Brain microvascular endothelial cell (primary cell): ENCODE measurements at regions not wholly inside any gene's neighbourhood (a gene's known extent, or its start where the extent isn't known, plus 50 kb on each side); places are given as distances from the start of the nearest gene placed in this dataset.

Source experiments
- DNase-seq: peaks from one replicate; pipeline ENCODE4 v3.0.0-alpha.2; 2020
- H3K27ac ChIP-seq: fragments of 250-450 bp; sonication (Bioruptor Pico); 2 replicates; pipeline ENCODE4 v1.5.1; 2020; ENCODE audit warnings: mild to moderate bottlenecking, moderate library complexity
- H3K27me3 ChIP-seq: fragments of 250-450 bp; sonication (Bioruptor Pico); replicated peaks from 2 replicates; pipeline ENCODE4 v1.5.1; 2020; ENCODE audit warnings: mild to moderate bottlenecking
- H3K36me3 ChIP-seq: fragments of 250-450 bp; sonication (Bioruptor Pico); replicated peaks from 2 replicates; pipeline ENCODE4 v1.5.1; 2020; ENCODE audit warnings: mild to moderate bottlenecking
- H3K4me3 ChIP-seq: 2 replicates; pipeline ENCODE4 v1.5.1; 2011; ENCODE audit warnings: low read depth, mild to moderate bottlenecking, control low read depth, low read length, moderate library complexity
- in situ Hi-C: cut with HindIII; loops from 2 replicates; pipeline ENCODE4 v1.10.0; 2017; ENCODE audit warnings: low sequenced_read_pairs, low pct_ligation_motif_present
- TF ChIP-seq, protein P1 (sequence below): IDR thresholded peaks from 2 replicates; pipeline ENCODE4 v1.5.1; 2011; ENCODE audit warnings: low read depth, mild to moderate bottlenecking, moderate library complexity, low read length, control low read depth, inconsistent platforms; ENCODE audit errors: missing control alignments

DNA sequence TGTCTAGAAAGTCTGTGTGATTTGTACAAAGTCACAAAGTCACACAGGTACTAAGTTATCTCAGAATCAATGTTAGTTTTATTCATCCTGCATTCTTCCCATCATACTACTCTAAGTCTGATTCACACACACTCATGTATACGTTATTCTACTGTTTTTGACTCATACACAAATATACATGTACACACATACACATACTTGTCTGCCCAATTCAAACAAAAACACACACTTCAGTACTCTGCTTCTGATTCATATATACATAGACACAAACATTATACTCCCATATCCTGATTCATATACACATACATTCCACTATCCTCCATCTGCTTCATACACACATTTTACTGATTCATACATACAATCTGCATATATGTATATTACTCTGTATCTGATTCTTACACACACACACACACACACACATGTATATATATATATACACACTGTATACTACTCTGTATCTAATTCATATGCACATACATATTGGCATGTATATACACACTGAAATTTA lies 69.3 kb downstream of the KLF12 start:
- Histone ChIP-seq H3K27me3 (no peaks in the 10 kb centered on the region), H3K27ac (no peak overlapping the region), H3K36me3 (no peaks in the 10 kb centered on the region), H3K4me3 (no peak overlapping the region)
- in situ Hi-C loops, result no loop called here
- no peak for DNase-seq
- TF ChIP-seq, protein P1, sequence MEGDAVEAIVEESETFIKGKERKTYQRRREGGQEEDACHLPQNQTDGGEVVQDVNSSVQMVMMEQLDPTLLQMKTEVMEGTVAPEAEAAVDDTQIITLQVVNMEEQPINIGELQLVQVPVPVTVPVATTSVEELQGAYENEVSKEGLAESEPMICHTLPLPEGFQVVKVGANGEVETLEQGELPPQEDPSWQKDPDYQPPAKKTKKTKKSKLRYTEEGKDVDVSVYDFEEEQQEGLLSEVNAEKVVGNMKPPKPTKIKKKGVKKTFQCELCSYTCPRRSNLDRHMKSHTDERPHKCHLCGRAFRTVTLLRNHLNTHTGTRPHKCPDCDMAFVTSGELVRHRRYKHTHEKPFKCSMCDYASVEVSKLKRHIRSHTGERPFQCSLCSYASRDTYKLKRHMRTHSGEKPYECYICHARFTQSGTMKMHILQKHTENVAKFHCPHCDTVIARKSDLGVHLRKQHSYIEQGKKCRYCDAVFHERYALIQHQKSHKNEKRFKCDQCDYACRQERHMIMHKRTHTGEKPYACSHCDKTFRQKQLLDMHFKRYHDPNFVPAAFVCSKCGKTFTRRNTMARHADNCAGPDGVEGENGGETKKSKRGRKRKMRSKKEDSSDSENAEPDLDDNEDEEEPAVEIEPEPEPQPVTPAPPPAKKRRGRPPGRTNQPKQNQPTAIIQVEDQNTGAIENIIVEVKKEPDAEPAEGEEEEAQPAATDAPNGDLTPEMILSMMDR, result no peak

DNA sequence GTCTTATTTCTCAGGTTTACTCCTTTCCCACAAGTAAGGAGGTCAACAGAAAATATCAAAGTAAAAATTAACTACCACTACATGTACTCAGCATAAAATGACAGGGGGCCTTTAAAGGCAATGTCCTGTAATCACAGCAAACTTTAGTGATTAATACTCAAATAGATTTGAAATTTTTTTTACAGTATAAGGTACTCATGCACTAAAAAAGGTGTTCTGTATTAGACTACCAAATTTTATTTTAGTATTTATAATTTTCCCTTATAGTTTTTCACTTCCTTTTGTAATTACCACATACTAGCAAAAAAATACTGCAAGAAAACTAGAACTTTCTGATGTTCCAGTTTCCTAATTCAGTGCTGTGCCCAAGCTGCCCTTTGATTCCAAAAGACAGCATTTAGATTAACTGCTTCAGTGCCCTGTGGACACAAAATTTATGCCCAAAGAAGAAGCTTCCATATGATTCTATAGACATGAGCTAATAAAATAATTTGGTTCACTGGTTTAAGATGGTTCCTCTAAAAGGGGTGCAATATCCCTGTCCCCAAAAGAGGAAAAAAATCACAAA lies 70.6 kb downstream of the KLF12 start:
- in situ Hi-C loops, result no loop called here
- TF ChIP-seq, protein P1, result no peak
- H3K4me3 ChIP-seq, result no peak overlapping the region
- peak overlapping the region; percentile 38 for H3K27ac ChIP-seq
- DNase-seq, result no peak
- H3K36me3 ChIP-seq, result no peaks in the 10 kb centered on the region
- no peaks in the 10 kb centered on the region for H3K27me3 ChIP-seq

DNA sequence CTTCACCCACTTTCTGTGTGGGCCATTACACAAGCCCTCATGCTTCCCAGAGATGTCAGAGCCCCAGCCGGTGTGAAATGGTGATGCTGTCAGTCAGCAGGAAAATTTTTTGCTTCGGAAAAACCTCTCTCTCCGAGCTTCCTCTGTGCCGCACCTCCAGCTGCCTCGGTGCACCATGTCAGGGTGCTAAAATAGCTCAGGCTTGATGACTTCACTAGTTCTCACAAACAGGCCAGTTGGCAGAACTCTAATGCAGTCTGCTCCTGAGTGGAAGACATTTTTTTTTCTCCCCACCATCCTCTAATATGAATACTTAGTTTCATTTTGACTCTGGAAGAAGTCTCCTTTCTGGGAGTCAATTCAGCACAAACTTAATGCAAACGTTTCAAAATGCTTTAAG lies 71.3 kb downstream of the KLF12 start:
- H3K4me3 ChIP-seq, result no peak overlapping the region
- TF ChIP-seq, protein P1, result no peak

DNA sequence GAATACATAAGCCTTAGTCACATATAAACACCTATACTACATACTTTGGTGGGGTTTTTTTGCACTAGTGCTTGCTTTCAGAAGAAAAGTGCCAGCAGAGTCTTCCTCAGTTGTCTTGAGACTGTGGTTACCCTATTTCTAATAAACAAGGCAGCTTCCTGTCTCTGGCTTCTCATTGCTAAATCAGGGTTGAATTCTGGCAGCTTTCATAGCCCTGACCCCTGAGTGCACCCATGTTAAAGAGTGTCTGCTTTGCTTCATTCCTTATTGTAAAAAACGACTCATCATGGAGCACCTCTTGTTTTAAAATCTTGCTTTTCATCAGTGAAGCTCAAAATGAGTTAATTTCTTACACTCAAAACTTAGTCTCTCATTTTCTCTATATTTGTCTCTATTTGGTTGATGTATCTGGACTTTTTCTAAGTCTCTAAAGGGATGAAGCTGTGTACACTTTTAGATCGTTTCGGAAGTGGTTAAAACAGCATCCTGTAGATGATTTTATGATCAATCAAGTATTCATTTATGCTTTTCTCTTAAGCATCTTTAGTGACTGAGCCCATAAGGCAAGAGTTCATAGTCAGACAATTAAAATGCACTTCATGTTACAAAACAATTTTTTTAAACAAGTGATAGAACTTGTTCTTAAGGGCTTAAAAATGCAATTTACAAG lies 72.1 kb downstream of the KLF12 start:
- peak; percentile 71 for DNase-seq
- peak overlapping the region; percentile 38 for H3K27ac ChIP-seq
- H3K36me3 ChIP-seq, result no peaks in the 10 kb centered on the region
- in situ Hi-C loops, result no loop called here
- no peak overlapping the region for H3K4me3 ChIP-seq
- H3K27me3 ChIP-seq, result no peaks in the 10 kb centered on the region
- TF ChIP-seq, protein P1, result no peak

More for the DNA sequence above, 71.3 kb downstream of the KLF12 start:
- Histone ChIP-seq H3K27me3 (no peaks in the 10 kb centered on the region), H3K27ac (peak overlapping the region; percentile 38), H3K36me3 (no peaks in the 10 kb centered on the region)
- in situ Hi-C loops, result no loop called here
- peak; percentile 75 for DNase-seq

DNA sequence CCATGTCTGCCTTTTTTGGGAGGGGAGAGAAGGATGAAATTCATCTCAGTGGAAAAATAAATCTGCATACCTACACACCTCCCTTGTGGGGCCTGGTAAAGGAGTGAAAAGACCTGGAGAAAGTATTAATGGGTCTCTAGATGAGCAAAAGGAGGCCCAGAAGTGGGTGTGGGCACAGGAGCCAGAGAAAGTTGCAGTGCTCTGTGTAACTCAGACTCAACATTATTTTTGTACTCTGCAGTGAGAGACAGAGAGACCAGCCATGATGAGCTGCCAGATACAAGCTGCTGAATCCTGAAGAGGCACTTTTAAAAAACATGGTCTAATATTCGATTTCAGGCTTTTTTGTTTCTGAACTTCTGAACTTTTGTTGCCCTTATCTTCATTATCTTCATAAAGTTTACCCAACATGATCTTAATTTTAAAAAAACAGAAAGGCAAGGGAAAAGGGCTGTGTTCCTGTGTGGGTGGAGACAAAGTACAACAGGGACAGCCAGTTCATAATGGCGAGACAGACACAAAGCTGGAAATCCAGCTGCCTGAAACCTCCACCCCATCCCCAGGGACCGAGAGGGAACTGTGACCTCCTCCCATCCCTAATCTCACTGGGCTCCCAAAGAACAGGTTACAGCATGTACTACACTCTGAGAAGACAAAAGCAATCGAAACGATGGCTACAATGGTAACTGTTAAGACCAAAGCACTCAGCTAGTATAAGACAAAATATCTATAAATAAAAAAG lies 77.2 kb downstream of the KLF12 start:
- no peak overlapping the region for H3K4me3 ChIP-seq
- TF ChIP-seq, protein P1, result no peak
- no peak for DNase-seq
- no peaks in the 10 kb centered on the region for H3K27me3 ChIP-seq
- no peaks in the 10 kb centered on the region for H3K36me3 ChIP-seq
- in situ Hi-C loops, result no loop called here
- no peak overlapping the region for H3K27ac ChIP-seq
